HepG2 (cell line): ENCODE measurements at regions not wholly inside any gene's neighbourhood (a gene's known extent, or its start where the extent isn't known, plus 50 kb on each side); places are given as distances from the start of the nearest gene placed in this dataset.

Source experiments
- KIAA2018 ChIP-seq: sonication (generic); formaldehyde crosslinking; IDR thresholded peaks from 2 replicates; pipeline ENCODE4 v1.5.0; 2020; ENCODE audit warnings: mild to moderate bottlenecking, missing genetic modification reagents, borderline replicate concordance
- MEF2D ChIP-seq: sonication (generic); formaldehyde crosslinking; IDR thresholded peaks from 2 replicates; pipeline ENCODE4 v1.5.1; 2020; ENCODE audit warnings: mild to moderate bottlenecking, missing genetic modification reagents
- NR2F2 ChIP-seq: IDR thresholded peaks from 2 replicates; pipeline ENCODE4 v1.6.1; 2012; ENCODE audit warnings: low read depth, inconsistent platforms, borderline replicate concordance
- SMYD3 ChIP-seq: sonication (generic); formaldehyde crosslinking; IDR thresholded peaks from 2 replicates; pipeline ENCODE4 v1.8.1; 2023; ENCODE audit warnings: mild to moderate bottlenecking, missing genetic modification reagents
- ZNF12 ChIP-seq: sonication (generic); formaldehyde crosslinking; IDR thresholded peaks from 2 replicates; pipeline ENCODE4 v1.5.0; 2020; ENCODE audit warnings: missing genetic modification reagents
- ZNF326 ChIP-seq: sonication (generic); formaldehyde crosslinking; IDR thresholded peaks from 2 replicates; pipeline ENCODE4 v1.4.0; 2020; ENCODE audit warnings: missing genetic modification reagents, borderline replicate concordance
- ZNF562 ChIP-seq: sonication (generic); formaldehyde crosslinking; IDR thresholded peaks from 2 replicates; pipeline ENCODE4 v1.8.0; 2022; ENCODE audit warnings: missing genetic modification reagents, borderline replicate concordance
- TF ChIP-seq, protein P1 (sequence below): sonication (generic); formaldehyde crosslinking; IDR thresholded peaks from 2 replicates; pipeline ENCODE4 v1.5.0; 2020; ENCODE audit warnings: mild to moderate bottlenecking, missing genetic modification reagents, borderline replicate concordance
- TF ChIP-seq, protein P2 (sequence below): sonication (generic); formaldehyde crosslinking; conservative IDR thresholded peaks from 2 replicates; pipeline ENCODE4 v1.8.0; 2022; ENCODE audit warnings: low read depth, missing genetic modification reagents
- TF ChIP-seq, protein P3 (sequence below): sonication (generic); formaldehyde crosslinking; IDR thresholded peaks from 2 replicates; pipeline ENCODE4 v1.4.0; 2020; ENCODE audit warnings: missing genetic modification reagents, borderline replicate concordance

- TF ChIP-seq KIAA2018 (CRISPR knock-in tag) (no peak), NR2F2 (peak; percentile 63), ZNF326 (CRISPR knock-in tag) (no peak), SMYD3 (no peak), ZNF562 (CRISPR knock-in tag) (no peak), MEF2D (CRISPR knock-in tag) (0 out of 2 replicates have a peak, but pooled peaks have one; percentile 40), ZNF12 (CRISPR knock-in tag) (peak; percentile 9; the same call in 1 of the 2 replicates)
- TF ChIP-seq, protein P1, sequence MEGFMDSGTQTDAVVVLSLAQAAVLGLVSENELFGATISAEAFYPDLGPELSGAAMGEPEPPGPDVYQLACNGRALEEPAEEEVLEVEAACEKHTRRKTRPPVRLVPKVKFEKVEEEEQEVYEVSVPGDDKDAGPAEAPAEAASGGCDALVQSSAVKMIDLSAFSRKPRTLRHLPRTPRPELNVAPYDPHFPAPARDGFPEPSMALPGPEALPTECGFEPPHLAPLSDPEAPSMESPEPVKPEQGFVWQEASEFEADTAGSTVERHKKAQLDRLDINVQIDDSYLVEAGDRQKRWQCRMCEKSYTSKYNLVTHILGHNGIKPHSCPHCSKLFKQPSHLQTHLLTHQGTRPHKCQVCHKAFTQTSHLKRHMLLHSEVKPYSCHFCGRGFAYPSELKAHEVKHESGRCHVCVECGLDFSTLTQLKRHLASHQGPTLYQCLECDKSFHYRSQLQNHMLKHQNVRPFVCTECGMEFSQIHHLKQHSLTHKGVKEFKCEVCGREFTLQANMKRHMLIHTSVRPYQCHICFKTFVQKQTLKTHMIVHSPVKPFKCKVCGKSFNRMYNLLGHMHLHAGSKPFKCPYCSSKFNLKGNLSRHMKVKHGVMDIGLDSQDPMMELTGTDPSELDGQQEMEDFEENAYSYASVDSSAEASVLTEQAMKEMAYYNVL: no peak; the same call in 1 of the 2 replicates
- TF ChIP-seq, protein P2, sequence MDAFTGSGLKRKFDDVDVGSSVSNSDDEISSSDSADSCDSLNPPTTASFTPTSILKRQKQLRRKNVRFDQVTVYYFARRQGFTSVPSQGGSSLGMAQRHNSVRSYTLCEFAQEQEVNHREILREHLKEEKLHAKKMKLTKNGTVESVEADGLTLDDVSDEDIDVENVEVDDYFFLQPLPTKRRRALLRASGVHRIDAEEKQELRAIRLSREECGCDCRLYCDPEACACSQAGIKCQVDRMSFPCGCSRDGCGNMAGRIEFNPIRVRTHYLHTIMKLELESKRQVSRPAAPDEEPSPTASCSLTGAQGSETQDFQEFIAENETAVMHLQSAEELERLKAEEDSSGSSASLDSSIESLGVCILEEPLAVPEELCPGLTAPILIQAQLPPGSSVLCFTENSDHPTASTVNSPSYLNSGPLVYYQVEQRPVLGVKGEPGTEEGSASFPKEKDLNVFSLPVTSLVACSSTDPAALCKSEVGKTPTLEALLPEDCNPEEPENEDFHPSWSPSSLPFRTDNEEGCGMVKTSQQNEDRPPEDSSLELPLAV (CRISPR knock-in tag): no peak
- TF ChIP-seq, protein P3, sequence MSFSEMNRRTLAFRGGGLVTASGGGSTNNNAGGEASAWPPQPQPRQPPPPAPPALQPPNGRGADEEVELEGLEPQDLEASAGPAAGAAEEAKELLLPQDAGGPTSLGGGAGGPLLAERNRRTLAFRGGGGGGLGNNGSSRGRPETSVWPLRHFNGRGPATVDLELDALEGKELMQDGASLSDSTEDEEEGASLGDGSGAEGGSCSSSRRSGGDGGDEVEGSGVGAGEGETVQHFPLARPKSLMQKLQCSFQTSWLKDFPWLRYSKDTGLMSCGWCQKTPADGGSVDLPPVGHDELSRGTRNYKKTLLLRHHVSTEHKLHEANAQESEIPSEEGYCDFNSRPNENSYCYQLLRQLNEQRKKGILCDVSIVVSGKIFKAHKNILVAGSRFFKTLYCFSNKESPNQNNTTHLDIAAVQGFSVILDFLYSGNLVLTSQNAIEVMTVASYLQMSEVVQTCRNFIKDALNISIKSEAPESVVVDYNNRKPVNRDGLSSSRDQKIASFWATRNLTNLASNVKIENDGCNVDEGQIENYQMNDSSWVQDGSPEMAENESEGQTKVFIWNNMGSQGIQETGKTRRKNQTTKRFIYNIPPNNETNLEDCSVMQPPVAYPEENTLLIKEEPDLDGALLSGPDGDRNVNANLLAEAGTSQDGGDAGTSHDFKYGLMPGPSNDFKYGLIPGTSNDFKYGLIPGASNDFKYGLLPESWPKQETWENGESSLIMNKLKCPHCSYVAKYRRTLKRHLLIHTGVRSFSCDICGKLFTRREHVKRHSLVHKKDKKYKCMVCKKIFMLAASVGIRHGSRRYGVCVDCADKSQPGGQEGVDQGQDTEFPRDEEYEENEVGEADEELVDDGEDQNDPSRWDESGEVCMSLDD (CRISPR knock-in tag): no peak
These were observed 1150.2 kb upstream of the PCDH9 start (continued) for GRCh38 chr13:68380041-68380973.
